ENCODE measurements at regions not wholly inside any gene's neighbourhood (a gene's known extent, or its start where the extent isn't known, plus 50 kb on each side); places are given as distances from the start of the nearest gene placed in this dataset.

- no peak overlapping the region for H3K27ac ChIP-seq
- no peak for DNase-seq
- in situ Hi-C loops (cut with HindIII; ENCODE audit: low pct_ligation_motif_present, low sequenced_read_pairs) = no loop called here
- H3K4me3 ChIP-seq (ENCODE audit: low read depth, low read length) = no peak overlapping the region
- no peak for TF ChIP-seq CTCF (IDR thresholded peaks at IDR 0.05; ENCODE audit: low read depth, low read length, missing control alignments)
- H3K27me3 ChIP-seq (replicated peaks) = no peaks in the 10 kb centered on the region
- H3K36me3 ChIP-seq (replicated peaks) = no peaks in the 10 kb centered on the region
Observed at GRCh38 chr3:74301056-74301455, 313.4 kb downstream of the CNTN3 start.

GRCh38 chr3:74295479-74295878 is 319.0 kb downstream of the CNTN3 start:
- in situ Hi-C loops (cut with HindIII; ENCODE audit: low pct_ligation_motif_present, low sequenced_read_pairs) = no loop called here
- no peak overlapping the region for H3K27ac ChIP-seq
- no peak for TF ChIP-seq CTCF (IDR thresholded peaks at IDR 0.05; ENCODE audit: low read depth, low read length, missing control alignments)
- no peak for DNase-seq
- no peak overlapping the region for H3K4me3 ChIP-seq (ENCODE audit: low read depth, low read length)
- H3K27me3 ChIP-seq (replicated peaks) = no peaks in the 10 kb centered on the region
- no peaks in the 10 kb centered on the region for H3K36me3 ChIP-seq (replicated peaks)

GRCh38 chr3:74288761-74289160 is 325.7 kb downstream of the CNTN3 start:
- no peaks in the 10 kb centered on the region for H3K27me3 ChIP-seq (replicated peaks)
- in situ Hi-C loops (cut with HindIII; ENCODE audit: low pct_ligation_motif_present, low sequenced_read_pairs) = no loop called here
- DNase-seq = no peak
- no peak for TF ChIP-seq CTCF (IDR thresholded peaks at IDR 0.05; ENCODE audit: low read depth, low read length, missing control alignments)
- no peak overlapping the region for H3K4me3 ChIP-seq (ENCODE audit: low read depth, low read length)
- no peak overlapping the region for H3K27ac ChIP-seq
- H3K36me3 ChIP-seq (replicated peaks) = no peaks in the 10 kb centered on the region

GRCh38 chr3:74287557-74287956 is 326.9 kb downstream of the CNTN3 start:
- no peak overlapping the region for H3K27ac ChIP-seq
- no peaks in the 10 kb centered on the region for H3K27me3 ChIP-seq (replicated peaks)
- no peak overlapping the region for H3K4me3 ChIP-seq (ENCODE audit: low read depth, low read length)
- no peak for DNase-seq
- no peak for TF ChIP-seq CTCF (IDR thresholded peaks at IDR 0.05; ENCODE audit: low read depth, low read length, missing control alignments)
- in situ Hi-C loops (cut with HindIII; ENCODE audit: low pct_ligation_motif_present, low sequenced_read_pairs) = no loop called here
- H3K36me3 ChIP-seq (replicated peaks) = no peaks in the 10 kb centered on the region

- no peak for TF ChIP-seq CTCF (IDR thresholded peaks at IDR 0.05; ENCODE audit: low read depth, low read length, missing control alignments)
- Histone ChIP-seq H3K27ac (no peak overlapping the region), H3K27me3 (replicated peaks) (no peaks in the 10 kb centered on the region), H3K36me3 (replicated peaks) (no peaks in the 10 kb centered on the region), H3K4me3 (ENCODE audit: low read depth, low read length) (no peak overlapping the region)
- in situ Hi-C loops (cut with HindIII; ENCODE audit: low pct_ligation_motif_present, low sequenced_read_pairs) = no loop called here
- no peak for DNase-seq
Observed at GRCh38 chr3:74282202-74282601, 332.3 kb downstream of the CNTN3 start.

- in situ Hi-C loops (cut with HindIII; ENCODE audit: low pct_ligation_motif_present, low sequenced_read_pairs) = no loop called here
- no peak for DNase-seq
- Histone ChIP-seq H3K27ac (no peak overlapping the region), H3K36me3 (replicated peaks) (no peaks in the 10 kb centered on the region), H3K4me3 (ENCODE audit: low read depth, low read length) (no peak overlapping the region), H3K27me3 (replicated peaks) (no peaks in the 10 kb centered on the region)
- TF ChIP-seq CTCF (IDR thresholded peaks at IDR 0.05; ENCODE audit: low read depth, low read length, missing control alignments) = no peak
Observed at GRCh38 chr3:74281705-74282104, 332.8 kb downstream of the CNTN3 start.

Data from brain microvascular endothelial cell (primary cell).